SK-N-MC (cell line): ENCODE measurements at regions not wholly inside any gene's neighbourhood (a gene's known extent, or its start where the extent isn't known, plus 50 kb on each side); places are given as distances from the start of the nearest gene placed in this dataset.

Experiments
- EZH2 ChIP-seq: fragments of 200-600 bp; sonication (generic); IDR thresholded peaks from one replicate; pipeline ENCODE4 v1.6.1; 2017; ENCODE audit warnings: antibody characterized with exemption
- POLR2AphosphoS5 ChIP-seq: IDR thresholded peaks from 2 replicates; pipeline ENCODE4 v1.6.1; 2012; ENCODE audit warnings: mild to moderate bottlenecking, low read depth, low read length, borderline replicate concordance

DNA sequence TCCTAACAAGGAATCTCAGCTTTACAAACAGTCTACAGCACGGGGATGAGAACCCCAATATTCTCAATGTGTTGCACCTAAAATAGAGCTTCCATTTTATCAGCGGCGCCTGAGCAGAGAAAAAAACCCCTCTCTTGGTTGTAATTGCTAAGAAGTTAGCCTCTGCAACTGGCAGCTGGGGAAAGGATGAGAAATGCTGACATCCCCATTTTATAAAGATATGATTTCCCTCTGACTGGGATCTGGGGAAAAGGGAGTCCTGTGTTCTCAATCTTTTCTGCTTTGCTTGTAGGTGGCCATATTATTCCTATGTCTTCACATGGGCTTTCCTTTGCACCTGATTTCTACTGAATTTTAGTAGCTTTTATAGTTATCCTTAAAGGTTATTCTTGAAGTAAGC, 981.4 kb upstream of the DDX18 start:
- TF ChIP-seq EZH2 (no peak), POLR2AphosphoS5 (no peak)
